ENCODE measurements at regions not wholly inside any gene's neighbourhood (a gene's known extent, or its start where the extent isn't known, plus 50 kb on each side); places are given as distances from the start of the nearest gene placed in this dataset.
"Not testable (repeated sequence)": the region's sequence is repeated elsewhere in the genome, so short reads cannot be mapped to it uniquely, and the experiment has no call there.

- no peak for DNase-seq
- Mint-ChIP-seq H3K27ac (no peak overlapping the region), H3K9me3 (peaks cover 3% of the 10 kb centered on the region), H3K36me3 (no peaks in the 10 kb centered on the region), H3K27me3 (no peaks in the 10 kb centered on the region), H3K4me1 (no peaks in the 10 kb centered on the region), H3K4me3 (no peak overlapping the region)
These were observed 240.2 kb upstream of the CNTNAP2 start for GRCh38 chr7:145876376-145876775.

- Mint-ChIP-seq H3K36me3 (no peaks in the 10 kb centered on the region), H3K27ac (no peak overlapping the region), H3K4me3 (no peak overlapping the region)
These were observed 241.3 kb upstream of the CNTNAP2 start for GRCh38 chr7:145875267-145875666.

GRCh38 chr7:145868935-145869334 is 247.7 kb upstream of the CNTNAP2 start:
- no peaks in the 10 kb centered on the region for H3K27me3 Mint-ChIP-seq
- H3K4me3 Mint-ChIP-seq: no peak overlapping the region
- H3K4me1 Mint-ChIP-seq: no peaks in the 10 kb centered on the region
- peaks cover 14% of the 10 kb centered on the region for H3K9me3 Mint-ChIP-seq
- no peak overlapping the region for H3K27ac Mint-ChIP-seq
- H3K36me3 Mint-ChIP-seq: no peaks in the 10 kb centered on the region
- no peak for DNase-seq

More at GRCh38 chr7:145875267-145875666, 241.3 kb upstream of the CNTNAP2 start:
- H3K9me3 Mint-ChIP-seq: peaks cover 3% of the 10 kb centered on the region
- no peaks in the 10 kb centered on the region for H3K4me1 Mint-ChIP-seq
- H3K27me3 Mint-ChIP-seq: no peaks in the 10 kb centered on the region
- no peak for DNase-seq

- Mint-ChIP-seq H3K9me3 (peaks cover 10% of the 10 kb centered on the region), H3K4me3 (no peak overlapping the region)
These were observed 254.4 kb upstream of the CNTNAP2 start for GRCh38 chr7:145862212-145862611.

GRCh38 chr7:145860809-145861208 is 255.8 kb upstream of the CNTNAP2 start:
- no peaks in the 10 kb centered on the region for H3K36me3 Mint-ChIP-seq
- no peak overlapping the region for H3K4me3 Mint-ChIP-seq
- no peaks in the 10 kb centered on the region for H3K4me1 Mint-ChIP-seq
- H3K9me3 Mint-ChIP-seq: peaks cover 12% of the 10 kb centered on the region
- H3K27me3 Mint-ChIP-seq: no peaks in the 10 kb centered on the region
- DNase-seq: no peak
- no peak overlapping the region for H3K27ac Mint-ChIP-seq

More at GRCh38 chr7:145862212-145862611, 254.4 kb upstream of the CNTNAP2 start:
- Mint-ChIP-seq H3K36me3 (no peaks in the 10 kb centered on the region), H3K27ac (no peak overlapping the region), H3K4me1 (no peaks in the 10 kb centered on the region), H3K27me3 (no peaks in the 10 kb centered on the region)
- DNase-seq: no peak

- H3K9me3 Mint-ChIP-seq: peaks cover 7% of the 10 kb centered on the region
- H3K36me3 Mint-ChIP-seq: no peaks in the 10 kb centered on the region
- no peak overlapping the region for H3K27ac Mint-ChIP-seq
- no peak overlapping the region for H3K4me3 Mint-ChIP-seq
- no peaks in the 10 kb centered on the region for H3K4me1 Mint-ChIP-seq
- no peaks in the 10 kb centered on the region for H3K27me3 Mint-ChIP-seq
- DNase-seq: no peak
These were observed 266.0 kb upstream of the CNTNAP2 start for GRCh38 chr7:145850636-145851035.

- H3K27me3 Mint-ChIP-seq: no peaks in the 10 kb centered on the region
- no peak for DNase-seq
- H3K27ac Mint-ChIP-seq: no peak overlapping the region
- no peaks in the 10 kb centered on the region for H3K4me1 Mint-ChIP-seq
- no peaks in the 10 kb centered on the region for H3K36me3 Mint-ChIP-seq
- H3K4me3 Mint-ChIP-seq: no peak overlapping the region
- H3K9me3 Mint-ChIP-seq: peaks cover 2% of the 10 kb centered on the region
These were observed 267.9 kb upstream of the CNTNAP2 start for GRCh38 chr7:145848691-145849090.

- no peaks in the 10 kb centered on the region for H3K36me3 Mint-ChIP-seq
- no peak for DNase-seq
- H3K4me3 Mint-ChIP-seq: no peak overlapping the region
- no peaks in the 10 kb centered on the region for H3K9me3 Mint-ChIP-seq
- H3K27ac Mint-ChIP-seq: no peak overlapping the region
- no peaks in the 10 kb centered on the region for H3K4me1 Mint-ChIP-seq
- H3K27me3 Mint-ChIP-seq: no peaks in the 10 kb centered on the region
These were observed 271.3 kb upstream of the CNTNAP2 start for GRCh38 chr7:145845345-145845744.

- Mint-ChIP-seq H3K27me3 (no peaks in the 10 kb centered on the region), H3K27ac (no peak overlapping the region), H3K36me3 (no peaks in the 10 kb centered on the region), H3K4me1 (no peaks in the 10 kb centered on the region), H3K9me3 (peaks cover 4% of the 10 kb centered on the region), H3K4me3 (no peak overlapping the region)
- DNase-seq: no peak
These were observed 276.8 kb upstream of the CNTNAP2 start for GRCh38 chr7:145839814-145840213.

- Mint-ChIP-seq H3K9me3 (peaks cover 5% of the 10 kb centered on the region), H3K36me3 (no peaks in the 10 kb centered on the region), H3K4me1 (no peaks in the 10 kb centered on the region), H3K4me3 (no peak overlapping the region), H3K27ac (no peak overlapping the region), H3K27me3 (no peaks in the 10 kb centered on the region)
- no peak for DNase-seq
These were observed 284.9 kb upstream of the CNTNAP2 start for GRCh38 chr7:145831616-145832206.

- H3K4me3 Mint-ChIP-seq: no peak overlapping the region
- no peak overlapping the region for H3K27ac Mint-ChIP-seq
- DNase-seq: no peak
- no peaks in the 10 kb centered on the region for H3K4me1 Mint-ChIP-seq
- H3K36me3 Mint-ChIP-seq: peaks cover 1% of the 10 kb centered on the region
- peaks cover 5% of the 10 kb centered on the region for H3K9me3 Mint-ChIP-seq
- no peaks in the 10 kb centered on the region for H3K27me3 Mint-ChIP-seq
These were observed 298.9 kb upstream of the CNTNAP2 start for GRCh38 chr7:145817687-145818086.

GRCh38 chr7:145812218-145812617 is 304.4 kb upstream of the CNTNAP2 start:
- no peak overlapping the region for H3K27ac Mint-ChIP-seq
- H3K27me3 Mint-ChIP-seq: no peaks in the 10 kb centered on the region
- peaks cover 7% of the 10 kb centered on the region for H3K9me3 Mint-ChIP-seq
- no peak for DNase-seq
- H3K4me3 Mint-ChIP-seq: no peak overlapping the region
- no peaks in the 10 kb centered on the region for H3K36me3 Mint-ChIP-seq
- H3K4me1 Mint-ChIP-seq: no peaks in the 10 kb centered on the region

- not testable (repeated sequence) for H3K4me1 Mint-ChIP-seq, H3K27ac Mint-ChIP-seq, H3K27me3 Mint-ChIP-seq, H3K4me3 Mint-ChIP-seq, H3K36me3 Mint-ChIP-seq, DNase-seq, H3K9me3 Mint-ChIP-seq
These were observed 311.1 kb upstream of the CNTNAP2 start for GRCh38 chr7:145805496-145805895.

- Mint-ChIP-seq H3K27me3 (no peaks in the 10 kb centered on the region), H3K4me3 (no peak overlapping the region), H3K27ac (no peak overlapping the region), H3K9me3 (peaks cover 2% of the 10 kb centered on the region), H3K4me1 (no peaks in the 10 kb centered on the region), H3K36me3 (no peaks in the 10 kb centered on the region)
- no peak for DNase-seq
These were observed 319.1 kb upstream of the CNTNAP2 start for GRCh38 chr7:145797507-145797906.

GRCh38 chr7:145795132-145795531 is 321.5 kb upstream of the CNTNAP2 start:
- Mint-ChIP-seq H3K4me1 (no peaks in the 10 kb centered on the region), H3K36me3 (no peaks in the 10 kb centered on the region), H3K9me3 (peaks cover 2% of the 10 kb centered on the region), H3K4me3 (no peak overlapping the region), H3K27me3 (no peaks in the 10 kb centered on the region), H3K27ac (no peak overlapping the region)
- no peak for DNase-seq

All from activated naive CD8-positive, alpha-beta T cell treated with anti-CD3 and anti-CD28 coated beads for 36 hours (primary cell).